GM23338 (cell line): ENCODE measurements at regions not wholly inside any gene's neighbourhood (a gene's known extent, or its start where the extent isn't known, plus 50 kb on each side); places are given as distances from the start of the nearest gene placed in this dataset.

Source experiments
- ATAC-seq: fragments of 200-7000 bp; cut with Tn5 transposase; 3 replicates; pipeline ENCODE4 v1.9.1; 2020
- DNase-seq: peaks from one replicate; pipeline ENCODE4 v3.0.0-alpha.2; 2015; ENCODE audit warnings: low spot score
- H2AFZ ChIP-seq: fragments of 200-600 bp; sonication (generic); 2 replicates; pipeline ENCODE4 v1.8.0; 2016; ENCODE audit warnings: antibody characterized with exemption, mild to moderate bottlenecking, moderate library complexity
- H3F3A ChIP-seq: fragments of 200-600 bp; sonication (generic); replicated peaks from 2 replicates; pipeline ENCODE4 v1.8.0; 2017; ENCODE audit warnings: antibody characterized with exemption, mixed run types, low read depth
- H3K27ac ChIP-seq: fragments of 200-600 bp; sonication (generic); 2 replicates; pipeline ENCODE4 v1.6.1; 2016; ENCODE audit warnings: low read depth
- H3K27me3 ChIP-seq: fragments of 200-600 bp; sonication (generic); 2 replicates; pipeline ENCODE4 v1.8.0; 2016; ENCODE audit warnings: mild to moderate bottlenecking, mixed run types, moderate library complexity; ENCODE audit not compliant: insufficient read depth
- H3K36me3 ChIP-seq: fragments of 200-600 bp; sonication (generic); 2 replicates; pipeline ENCODE4 v1.8.0; 2016; ENCODE audit warnings: mild to moderate bottlenecking; ENCODE audit not compliant: insufficient read depth
- H3K4me1 ChIP-seq: fragments of 200-600 bp; sonication (generic); 2 replicates; pipeline ENCODE4 v1.8.0; 2016; ENCODE audit warnings: mild to moderate bottlenecking, moderate library complexity; ENCODE audit not compliant: insufficient read depth
- H3K4me2 ChIP-seq: fragments of 200-600 bp; sonication (generic); 2 replicates; pipeline ENCODE4 v1.7.1; 2017; ENCODE audit warnings: mixed run types
- H3K4me3 ChIP-seq: fragments of 200-600 bp; sonication (generic); 2 replicates; pipeline ENCODE4 v1.6.1; 2016; ENCODE audit warnings: mixed run types
- H3K79me2 ChIP-seq: fragments of 200-600 bp; sonication (generic); replicated peaks from 2 replicates; pipeline ENCODE4 v1.8.0; 2017; ENCODE audit warnings: mild to moderate bottlenecking; ENCODE audit not compliant: insufficient read depth
- H3K9me2 ChIP-seq: fragments of 200-600 bp; sonication (generic); 2 replicates; pipeline ENCODE4 v1.8.0; 2017; ENCODE audit not compliant: insufficient read depth
- H4K20me1 ChIP-seq: fragments of 200-600 bp; sonication (generic); replicated peaks from 2 replicates; pipeline ENCODE4 v1.8.0; 2017; ENCODE audit warnings: mild to moderate bottlenecking; ENCODE audit not compliant: insufficient read depth
- H3K27ac Mint-ChIP-seq: 2 replicates; pipeline ENCODE4 v1.8.0; 2020; ENCODE audit warnings: inconsistent platforms, mild to moderate bottlenecking, moderate library complexity, mixed read lengths
- H3K27me3 Mint-ChIP-seq: 3 replicates; pipeline ENCODE4 v1.8.0; 2022; ENCODE audit warnings: low read depth, mild to moderate bottlenecking, moderate library complexity, mixed read lengths, inconsistent platforms; ENCODE audit not compliant: insufficient read depth, poor library complexity
- H3K36me3 Mint-ChIP-seq: 3 replicates; pipeline ENCODE4 v1.8.0; 2021; ENCODE audit warnings: low read depth, mild to moderate bottlenecking, inconsistent platforms, moderate library complexity, mixed read lengths
- H3K4me1 Mint-ChIP-seq: 3 replicates; pipeline ENCODE4 v1.8.0; 2020; ENCODE audit warnings: mild to moderate bottlenecking, inconsistent platforms, mixed read lengths
- H3K4me3 Mint-ChIP-seq: 3 replicates; pipeline ENCODE4 v1.8.0; 2021; ENCODE audit warnings: moderate library complexity, mild to moderate bottlenecking, inconsistent platforms, mixed read lengths
- H3K9me3 Mint-ChIP-seq: 3 replicates; pipeline ENCODE4 v1.8.0; 2020; ENCODE audit warnings: moderate library complexity, mild to moderate bottlenecking, inconsistent platforms, mixed read lengths
- EZH2phosphoT487 ChIP-seq: fragments of 200-600 bp; sonication (generic); IDR thresholded peaks from one replicate; pipeline ENCODE4 v1.8.1; 2018; ENCODE audit warnings: antibody characterized with exemption; ENCODE audit not compliant: unreplicated experiment
- ZNF114 ChIP-seq: fragments of 250-450 bp; sonication (Bioruptor Pico); IDR thresholded peaks from 2 replicates; pipeline ENCODE4 v1.5.0; 2020; ENCODE audit warnings: mild to moderate bottlenecking, moderate library complexity
- TF ChIP-seq, protein P1 (sequence below): IDR thresholded peaks from 2 replicates; pipeline ENCODE4 v1.6.1; 2016; ENCODE audit warnings: antibody characterized with exemption
- TF ChIP-seq, protein P2 (sequence below): IDR thresholded peaks from one replicate; pipeline ENCODE4 v1.6.1; 2018; ENCODE audit warnings: antibody characterized with exemption; ENCODE audit not compliant: unreplicated experiment

DNA sequence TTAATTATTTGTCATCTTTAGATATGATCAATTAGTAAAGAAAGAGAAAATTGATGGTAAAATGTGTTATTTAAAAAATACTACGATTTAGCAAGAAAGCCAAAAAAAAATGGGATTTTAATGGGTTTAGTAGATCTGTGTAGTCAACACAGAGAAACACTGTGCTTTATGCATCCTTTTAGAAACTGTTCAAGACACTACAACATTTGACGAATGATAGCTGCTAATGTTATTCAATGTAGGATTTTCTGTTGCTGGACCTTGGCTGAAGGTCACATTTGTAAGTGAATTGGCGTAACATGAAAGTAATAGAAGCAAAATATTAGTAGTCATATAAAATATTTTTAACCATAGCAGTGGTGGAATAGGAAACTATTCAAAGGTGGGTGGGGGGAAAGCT lies 1293.9 kb downstream of the NCAM2 start:
- no peak overlapping the region for H3K4me3 Mint-ChIP-seq
- H3K36me3 ChIP-seq = no peaks in the 10 kb centered on the region
- peaks cover 8% of the 10 kb centered on the region; the same call in 2 of the 3 replicates for H3K36me3 Mint-ChIP-seq
- no peak for DNase-seq
- no peaks in the 10 kb centered on the region for H3K27me3 Mint-ChIP-seq
- no peaks in the 10 kb centered on the region for H4K20me1 ChIP-seq
- H3K9me3 Mint-ChIP-seq = peaks cover 7% of the 10 kb centered on the region
- no peaks in the 10 kb centered on the region for H3K27me3 ChIP-seq
- H3K4me3 ChIP-seq = no peak overlapping the region
- H3K79me2 ChIP-seq = no peaks in the 10 kb centered on the region
- no peak overlapping the region for H3K4me2 ChIP-seq
- no peak overlapping the region for H3K27ac Mint-ChIP-seq
- H3K9me2 ChIP-seq = no peaks in the 10 kb centered on the region; the same call in none of the 2 replicates
- no peak overlapping the region for H3K27ac ChIP-seq
- no peaks in the 10 kb centered on the region for H3F3A ChIP-seq
- H3K4me1 ChIP-seq = no peaks in the 10 kb centered on the region
- H3K4me1 Mint-ChIP-seq = no peaks in the 10 kb centered on the region; the same call in 2 of the 3 replicates
- H2AFZ ChIP-seq = no peak overlapping the region
- no peak for TF ChIP-seq ZNF114 (CRISPR knock-in tag)
- TF ChIP-seq, protein P1, sequence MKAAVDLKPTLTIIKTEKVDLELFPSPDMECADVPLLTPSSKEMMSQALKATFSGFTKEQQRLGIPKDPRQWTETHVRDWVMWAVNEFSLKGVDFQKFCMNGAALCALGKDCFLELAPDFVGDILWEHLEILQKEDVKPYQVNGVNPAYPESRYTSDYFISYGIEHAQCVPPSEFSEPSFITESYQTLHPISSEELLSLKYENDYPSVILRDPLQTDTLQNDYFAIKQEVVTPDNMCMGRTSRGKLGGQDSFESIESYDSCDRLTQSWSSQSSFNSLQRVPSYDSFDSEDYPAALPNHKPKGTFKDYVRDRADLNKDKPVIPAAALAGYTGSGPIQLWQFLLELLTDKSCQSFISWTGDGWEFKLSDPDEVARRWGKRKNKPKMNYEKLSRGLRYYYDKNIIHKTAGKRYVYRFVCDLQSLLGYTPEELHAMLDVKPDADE = no peak
- ATAC-seq = no peak

DNA sequence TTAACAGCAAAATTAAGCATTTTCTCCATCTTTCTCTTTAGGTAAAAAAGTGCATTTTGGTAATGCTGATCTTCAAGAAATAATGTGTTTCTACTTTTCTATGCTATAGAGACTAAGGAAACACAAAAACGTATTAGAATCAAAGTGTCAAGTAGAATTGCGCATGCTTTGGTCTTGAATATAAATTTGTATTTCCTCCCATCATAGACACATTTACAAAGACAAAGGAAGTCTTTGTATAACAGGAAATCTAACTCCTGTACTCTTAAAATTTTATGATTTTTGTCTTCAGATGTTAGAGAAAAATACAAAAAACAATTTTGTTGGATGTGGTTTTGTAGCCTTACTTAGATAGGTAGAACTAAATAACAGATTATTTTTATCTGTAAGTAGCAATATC lies 1299.4 kb downstream of the NCAM2 start:
- Mint-ChIP-seq H3K4me3 (no peak overlapping the region), H3K27me3 (no peaks in the 10 kb centered on the region), H3K36me3 (no peaks in the 10 kb centered on the region), H3K9me3 (no peaks in the 10 kb centered on the region), H3K4me1 (peaks cover 2% of the 10 kb centered on the region; the same call in 2 of the 3 replicates), H3K27ac (no peak overlapping the region)
- DNase-seq (no peak), ATAC-seq (no peak)
- Histone ChIP-seq H3F3A (no peaks in the 10 kb centered on the region), H3K27ac (no peak overlapping the region), H3K27me3 (no peaks in the 10 kb centered on the region), H3K4me2 (no peak overlapping the region), H2AFZ (no peak overlapping the region), H3K79me2 (no peaks in the 10 kb centered on the region), H3K9me2 (0 out of 2 replicates have a peak, but pooled peaks cover 3% of the 10 kb centered on the region), H3K4me1 (peaks cover 5% of the 10 kb centered on the region; the same call in 1 of the 2 replicates), H4K20me1 (no peaks in the 10 kb centered on the region), H3K36me3 (no peaks in the 10 kb centered on the region), H3K4me3 (no peak overlapping the region)
- no peak for TF ChIP-seq EZH2phosphoT487
- TF ChIP-seq, protein P2, sequence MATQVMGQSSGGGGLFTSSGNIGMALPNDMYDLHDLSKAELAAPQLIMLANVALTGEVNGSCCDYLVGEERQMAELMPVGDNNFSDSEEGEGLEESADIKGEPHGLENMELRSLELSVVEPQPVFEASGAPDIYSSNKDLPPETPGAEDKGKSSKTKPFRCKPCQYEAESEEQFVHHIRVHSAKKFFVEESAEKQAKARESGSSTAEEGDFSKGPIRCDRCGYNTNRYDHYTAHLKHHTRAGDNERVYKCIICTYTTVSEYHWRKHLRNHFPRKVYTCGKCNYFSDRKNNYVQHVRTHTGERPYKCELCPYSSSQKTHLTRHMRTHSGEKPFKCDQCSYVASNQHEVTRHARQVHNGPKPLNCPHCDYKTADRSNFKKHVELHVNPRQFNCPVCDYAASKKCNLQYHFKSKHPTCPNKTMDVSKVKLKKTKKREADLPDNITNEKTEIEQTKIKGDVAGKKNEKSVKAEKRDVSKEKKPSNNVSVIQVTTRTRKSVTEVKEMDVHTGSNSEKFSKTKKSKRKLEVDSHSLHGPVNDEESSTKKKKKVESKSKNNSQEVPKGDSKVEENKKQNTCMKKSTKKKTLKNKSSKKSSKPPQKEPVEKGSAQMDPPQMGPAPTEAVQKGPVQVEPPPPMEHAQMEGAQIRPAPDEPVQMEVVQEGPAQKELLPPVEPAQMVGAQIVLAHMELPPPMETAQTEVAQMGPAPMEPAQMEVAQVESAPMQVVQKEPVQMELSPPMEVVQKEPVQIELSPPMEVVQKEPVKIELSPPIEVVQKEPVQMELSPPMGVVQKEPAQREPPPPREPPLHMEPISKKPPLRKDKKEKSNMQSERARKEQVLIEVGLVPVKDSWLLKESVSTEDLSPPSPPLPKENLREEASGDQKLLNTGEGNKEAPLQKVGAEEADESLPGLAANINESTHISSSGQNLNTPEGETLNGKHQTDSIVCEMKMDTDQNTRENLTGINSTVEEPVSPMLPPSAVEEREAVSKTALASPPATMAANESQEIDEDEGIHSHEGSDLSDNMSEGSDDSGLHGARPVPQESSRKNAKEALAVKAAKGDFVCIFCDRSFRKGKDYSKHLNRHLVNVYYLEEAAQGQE = no peak
